GM21529 (cell line): ENCODE measurements at regions not wholly inside any gene's neighbourhood (a gene's known extent, or its start where the extent isn't known, plus 50 kb on each side); places are given as distances from the start of the nearest gene placed in this dataset.
"Not testable (repeated sequence)": the region's sequence is repeated elsewhere in the genome, so short reads cannot be mapped to it uniquely, and the experiment has no call there.

Experiments
- ATAC-seq: cut with Tn5 transposase; IDR thresholded peaks from one replicate; pipeline ENCODE4 v1.9.1; 2021; ENCODE audit not compliant: unreplicated experiment

- ATAC-seq, result no peak
Measured at GRCh38 chr3:174336784-174337183, 522.4 kb upstream of the NAALADL2 start.

- ATAC-seq, result no peak
Measured at GRCh38 chr3:174337227-174337626, 521.9 kb upstream of the NAALADL2 start.

DNA sequence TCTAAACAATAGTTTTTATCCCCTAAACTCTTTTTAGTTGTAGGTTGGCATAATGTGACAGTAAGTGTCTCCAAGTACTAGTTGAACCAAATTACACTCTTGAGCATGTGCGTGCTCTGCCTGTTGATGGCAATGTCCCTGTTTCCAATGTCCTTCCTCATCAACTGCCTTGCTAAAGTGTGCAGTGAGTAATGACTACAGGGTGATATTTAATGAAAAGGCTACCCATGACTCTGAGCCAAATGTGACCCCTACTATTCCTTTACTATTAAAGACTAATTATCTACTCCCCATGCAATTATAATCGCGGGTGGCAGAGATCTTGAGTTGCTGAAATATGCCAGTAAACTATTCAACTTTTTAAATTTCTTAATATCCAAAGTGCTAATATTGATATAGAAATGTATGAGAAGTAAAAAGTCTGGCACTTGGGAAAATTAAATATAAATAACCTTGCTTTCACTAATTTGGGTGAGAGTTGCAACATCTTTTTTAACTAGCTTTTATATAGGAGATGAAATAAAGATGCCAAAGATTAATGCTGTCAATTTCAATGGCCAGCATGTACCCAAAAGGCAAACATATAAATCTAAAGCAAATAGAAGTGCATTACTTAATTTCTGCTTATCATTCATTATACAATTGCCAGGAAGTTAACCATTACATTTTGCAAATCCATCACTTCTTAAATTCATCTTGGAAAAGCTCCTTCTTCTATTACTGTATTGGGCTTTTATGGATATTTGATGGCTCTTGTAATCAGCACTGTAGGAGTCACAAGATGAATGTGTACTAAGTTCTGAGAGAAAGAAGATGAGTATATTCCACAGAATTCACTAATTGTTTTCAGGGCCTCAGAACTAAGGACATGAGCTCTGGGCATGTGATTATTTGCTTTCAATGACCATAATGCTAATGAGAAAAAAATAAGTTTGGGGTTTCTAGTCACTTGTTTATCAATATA lies 518.2 kb upstream of the NAALADL2 start:
- ATAC-seq, result no peak

- no peak for ATAC-seq
Measured at GRCh38 chr3:174342171-174342570, 517.0 kb upstream of the NAALADL2 start.

DNA sequence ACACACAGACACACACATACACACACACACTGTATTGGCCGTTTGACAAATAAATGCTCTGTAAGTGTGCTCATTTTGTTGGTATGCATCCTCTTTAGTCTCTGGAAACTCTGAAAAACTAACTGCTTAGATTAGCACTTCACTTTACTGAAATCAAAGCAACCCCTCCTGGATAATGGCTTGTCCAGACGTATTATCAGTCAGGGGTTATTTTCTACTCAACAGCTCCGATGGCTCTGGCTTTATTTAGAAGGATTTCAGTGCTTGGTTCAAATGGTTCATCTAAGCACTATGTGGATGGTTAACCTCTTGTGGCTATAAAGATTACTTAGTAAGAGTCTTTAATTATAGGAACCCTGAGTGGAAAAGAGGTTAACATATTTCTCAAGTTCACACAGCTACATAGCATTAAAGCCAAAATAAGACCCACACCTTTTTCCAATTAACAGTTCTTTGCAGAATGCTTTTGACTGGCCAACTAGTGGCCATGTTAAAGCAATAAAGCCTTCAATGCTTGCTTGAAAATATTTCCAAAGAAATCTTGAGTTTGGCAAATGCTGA lies 516.1 kb upstream of the NAALADL2 start:
- ATAC-seq, result no peak

GRCh38 chr3:174346141-174346540 lies 513.0 kb upstream of the NAALADL2 start:
- ATAC-seq, result no peak

- ATAC-seq, result no peak
Measured at GRCh38 chr3:174346571-174346970, 512.6 kb upstream of the NAALADL2 start.

- no peak for ATAC-seq
Measured at GRCh38 chr3:174347474-174348138, 511.5 kb upstream of the NAALADL2 start.

GRCh38 chr3:174352227-174352626 lies 506.9 kb upstream of the NAALADL2 start:
- no peak for ATAC-seq

GRCh38 chr3:174355505-174355904 lies 503.6 kb upstream of the NAALADL2 start:
- ATAC-seq, result no peak

GRCh38 chr3:174356596-174356995 lies 502.5 kb upstream of the NAALADL2 start:
- ATAC-seq, result no peak

GRCh38 chr3:174358252-174358651 lies 500.9 kb upstream of the NAALADL2 start:
- no peak for ATAC-seq

- no peak for ATAC-seq
Measured at GRCh38 chr3:174362556-174362955, 496.6 kb upstream of the NAALADL2 start.

DNA sequence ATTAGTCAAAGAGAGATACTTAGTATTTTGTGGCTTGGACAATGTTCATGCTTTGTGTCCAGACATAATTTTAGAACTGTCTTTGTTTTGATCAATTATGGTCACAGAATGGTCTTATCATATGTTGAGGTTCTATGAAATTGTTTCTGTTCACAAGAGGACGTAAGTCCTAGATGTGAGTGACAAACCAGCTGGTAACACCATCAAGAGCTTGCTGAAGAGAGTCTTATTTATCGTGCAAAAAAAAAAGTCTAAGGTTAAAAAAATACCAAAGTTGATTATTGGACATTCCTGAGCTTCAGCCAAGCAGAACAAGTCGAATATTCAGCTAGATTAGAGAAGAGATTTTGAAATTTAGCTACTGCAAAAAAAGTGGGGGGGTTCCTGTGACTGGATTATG lies 495.9 kb upstream of the NAALADL2 start:
- no peak for ATAC-seq

DNA sequence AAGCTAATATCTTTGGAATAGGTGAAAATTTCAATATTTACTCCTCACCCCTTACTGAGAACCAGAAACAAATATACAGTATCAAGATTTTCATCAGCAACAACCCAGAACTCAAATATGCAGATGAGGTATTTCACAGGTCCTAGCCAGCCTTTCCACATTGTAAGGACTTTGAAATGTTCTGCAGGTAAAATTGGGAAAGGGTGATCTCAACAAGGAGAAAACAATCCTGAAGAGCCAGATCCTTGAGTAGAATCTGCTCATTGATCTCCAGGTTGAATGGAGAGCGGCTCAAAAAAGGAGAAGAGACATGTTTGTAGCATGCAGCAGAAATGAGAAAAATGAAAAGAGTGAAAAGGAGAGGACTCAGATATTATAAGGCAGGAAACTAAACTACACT lies 493.3 kb upstream of the NAALADL2 start:
- ATAC-seq, result no peak

DNA sequence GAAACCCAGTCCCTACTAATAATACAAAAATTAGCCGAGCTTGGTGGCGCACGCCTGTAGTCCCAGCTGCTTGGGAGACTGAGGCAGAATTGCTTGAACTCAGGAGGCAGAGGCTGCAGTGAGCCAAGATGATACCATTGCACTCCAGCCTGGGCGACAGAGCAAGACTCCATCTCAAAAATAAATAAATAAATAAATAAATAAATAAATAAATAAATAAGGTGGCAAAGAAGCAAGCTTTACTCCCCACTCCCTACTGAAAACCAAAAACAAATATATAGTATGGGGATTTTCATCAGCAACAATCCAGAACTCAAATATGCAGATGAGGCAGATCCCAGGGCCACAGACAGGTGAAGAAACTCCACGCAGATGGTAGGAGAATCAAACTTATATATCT lies 492.2 kb upstream of the NAALADL2 start:
- not testable (repeated sequence) for ATAC-seq

GRCh38 chr3:174376346-174376745 lies 482.8 kb upstream of the NAALADL2 start:
- no peak for ATAC-seq

DNA sequence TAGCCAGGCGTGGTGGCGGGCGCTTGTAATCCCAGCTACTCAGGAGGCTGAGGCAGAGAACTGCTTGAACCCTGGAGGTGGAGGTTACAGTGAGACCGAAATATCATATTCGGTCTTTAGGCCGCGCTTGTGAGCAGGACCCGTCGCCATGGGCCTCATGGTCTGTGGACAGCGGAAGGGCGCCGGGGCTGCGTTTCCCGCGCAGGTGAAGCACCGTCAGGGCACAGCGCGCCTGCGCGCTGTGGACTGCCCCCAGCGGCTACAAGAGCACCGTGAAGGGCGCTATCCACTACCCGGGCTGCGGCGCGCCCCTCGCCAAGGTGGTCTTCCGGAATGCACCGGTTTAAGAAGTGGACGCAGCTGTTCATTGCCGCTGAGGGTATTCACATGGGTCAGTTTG lies 482.0 kb upstream of the NAALADL2 start:
- ATAC-seq, result no peak

DNA sequence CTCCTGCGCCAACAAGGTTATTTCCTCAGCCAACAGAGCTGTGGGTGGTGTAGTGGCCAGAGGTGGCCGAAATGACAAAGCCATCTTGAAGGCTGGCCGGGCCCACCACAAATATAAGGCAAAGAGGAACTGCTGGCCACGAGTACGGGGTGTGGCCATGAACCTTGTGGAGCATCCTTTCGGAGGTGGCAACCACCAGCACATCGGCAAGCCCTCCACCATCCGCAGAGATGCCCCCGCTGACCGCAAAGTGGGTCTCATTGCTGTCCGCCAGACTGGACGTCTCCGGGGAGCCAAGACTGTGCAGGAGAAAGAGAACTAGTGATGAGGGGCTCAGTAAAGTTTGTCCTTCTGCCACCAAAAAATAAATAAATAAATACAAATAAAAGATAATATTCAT lies 481.4 kb upstream of the NAALADL2 start:
- ATAC-seq, result no peak

DNA sequence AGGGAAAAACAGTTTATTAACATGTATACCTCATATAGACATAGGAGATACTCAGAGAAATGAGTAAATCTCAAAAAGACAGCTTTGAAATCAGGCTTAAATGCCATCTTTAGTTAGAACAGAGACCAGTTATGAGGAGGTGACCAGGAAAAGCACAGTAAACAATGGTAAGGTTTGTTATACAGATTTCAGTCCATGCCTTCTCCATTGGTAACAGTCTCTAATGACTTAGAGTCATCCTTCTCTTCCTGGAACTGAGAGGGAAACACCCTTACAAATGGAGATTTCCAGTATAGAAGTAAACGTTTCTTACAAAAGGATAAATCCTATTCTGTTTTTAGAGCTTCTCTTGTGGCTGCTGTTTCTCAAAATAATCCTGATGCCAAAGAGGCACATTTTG lies 476.3 kb upstream of the NAALADL2 start:
- ATAC-seq, result no peak

- no peak for ATAC-seq
Measured at GRCh38 chr3:174387736-174388135, 471.4 kb upstream of the NAALADL2 start.

DNA sequence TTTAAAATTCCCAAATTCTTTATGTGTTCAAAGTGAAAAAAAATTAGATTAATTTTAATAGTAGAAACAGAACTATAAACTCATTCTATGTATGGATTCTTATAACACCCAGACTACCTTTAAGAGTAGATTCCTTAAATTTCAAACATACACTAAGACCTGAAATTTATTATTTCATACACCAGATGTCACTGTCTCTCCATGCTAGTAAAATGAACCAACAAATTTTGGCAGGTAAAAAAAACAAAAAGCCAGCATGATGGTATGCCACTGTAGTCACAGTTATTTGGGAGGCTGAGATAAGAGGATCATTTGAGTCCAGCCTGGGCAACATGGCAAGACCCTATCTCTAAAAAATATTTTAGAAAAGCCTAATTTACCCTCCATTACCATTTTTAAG lies 461.3 kb upstream of the NAALADL2 start:
- no peak for ATAC-seq
